Heart left ventricle (tissue), 16 donors: ENCODE measurements at regions not wholly inside any gene's neighbourhood (a gene's known extent, or its start where the extent isn't known, plus 50 kb on each side); places are given as distances from the start of the nearest gene placed in this dataset.

ENCODE experiments used
- ATAC-seq, 4 donors: fragments of 200-7000 bp; cut with Tn5 transposase; one replicate each; pipeline ENCODE4 v1.9.1; 2020 to 2022; ENCODE audit warnings: moderate library complexity in 4 of 4, mild to moderate bottlenecking in 3 of 4, moderate number of reproducible peaks in 1 of 4
- DNase-seq, 5 donors: peaks; one replicate each; pipeline ENCODE4 v3.0.0-alpha.2; 2020
- H3K27ac ChIP-seq, 12 donors: fragments of 200-600 bp; sonication (generic) in 4 of 12; one replicate each; pipeline versions ENCODE4 v1.5.0 to v1.8.0; 2016 to 2022; ENCODE audit warnings: mild to moderate bottlenecking in 2 of 12
- H3K27me3 ChIP-seq, 9 donors: fragments of 200-600 bp; sonication (generic) in 2 of 9; one replicate each; pipeline versions ENCODE4 v1.5.1 to v1.8.0; 2016 to 2022; ENCODE audit warnings: mild to moderate bottlenecking in 3 of 9
- H3K36me3 ChIP-seq, 9 donors: fragments of 200-600 bp; sonication (generic) in 2 of 9; one replicate each; pipeline versions ENCODE4 v1.5.0 to v1.8.0; 2018 to 2022; ENCODE audit warnings: mild to moderate bottlenecking in 2 of 9
- H3K4me1 ChIP-seq, 12 donors: fragments of 200-600 bp; sonication (generic) in 4 of 12; one replicate each; pipeline versions ENCODE4 v1.5.0 to v1.8.0; 2016 to 2022; ENCODE audit warnings: mild to moderate bottlenecking in 3 of 12
- H3K4me3 ChIP-seq, 12 donors: fragments of 200-600 bp; sonication (generic) in 4 of 12; one replicate each; pipeline versions ENCODE4 v1.5.0 to v1.8.0; 2017 to 2022; ENCODE audit warnings: mild to moderate bottlenecking in 9 of 12, moderate library complexity in 4 of 12
- H3K9me3 ChIP-seq, 12 donors: fragments of 200-600 bp; sonication (generic) in 4 of 12; one replicate each; pipeline versions ENCODE4 v1.5.0 to v1.8.0; 2016 to 2022; ENCODE audit warnings: mild to moderate bottlenecking in 1 of 12
- CTCF ChIP-seq, 12 donors: fragments of 200-600 bp; sonication (generic) in 4 of 12; IDR thresholded peaks; one replicate each; pipeline versions ENCODE4 v1.5.0 to v1.8.0; 2018 to 2022; ENCODE audit warnings: antibody characterized with exemption in 12 of 12, mild to moderate bottlenecking in 5 of 12
- POLR2A ChIP-seq, 2 donors: fragments of 450-650 bp; IDR thresholded peaks; one replicate each; pipeline ENCODE4 v1.6.1; 2017; ENCODE audit warnings: antibody characterized with exemption in 2 of 2, mild to moderate bottlenecking in 2 of 2, moderate library complexity in 2 of 2
- WGBS, 4 donors: extraction: QIAGEN DNeasy Blood & Tissue Kit in 2 of 4; methylation state at CpG; one replicate each; pipeline versions ENCODE4 v1.1.5 to v1.1.7; 2013 to 2018; 5-methylcytosine and 5-hydroxymethylcytosine counted together
- intact Hi-C, 10 donors: fragments of 100-400 bp; cut with DNase I; formaldehyde crosslinking; loops; one replicate each; pipeline versions ENCODE4 v1.11.1 to v1.14.2; 2022
- donor health status: ischemic (EF 13 %, LVEDD 7.1; RV severe dilation, severe dysfunction).
- donor health status: healthy with polysubstance abuse.
- donor health status: DM: no; HTN: yes; CAD: no.
- donor health status: DM: no; HTN: no; CAD: no.
- donor health status: ischemic (EF 25% LVEDD 6.9; RV normal size, moderate dysfunction).
- donor health status: ischemic (EF 25% LVEDD 5.7; RV mildly dilated, moderate dysfunction).
- donor health status: healthy.
- donor health status: DM: yes; HTN: yes; CAD: no.
- donor health status: ischemic (EF 35%, LVEDD 5.7; RV mildly dilated, moderate dysfunction).
- donor health status: nonischemic (EF 11% LVEDD 7.7; RV severe dilation, severe dysfunction).
- donor health status: DM: yes; HTN: yes; CAD: no.
- donor health status: PGD.
- donor health status: ischemic (EF 29% LVEDD 5.4; RV normal size, mild dysfunction).
- donor health status: nonischemic (EF 23%, LVEDD 6.1; RV moderate dilation, normal function).

- peaks cover 0 to 3% (median 0%) of the 10 kb centered on the region in 9 donors for H3K27me3 ChIP-seq
- no peak overlapping the region for H3K4me3 ChIP-seq
- H3K4me1 ChIP-seq, result no peaks in the 10 kb centered on the region
- no peak for DNase-seq
- peaks cover 0 to 4% (median 0%) of the 10 kb centered on the region in 12 donors for H3K9me3 ChIP-seq
- no peaks in the 10 kb centered on the region for H3K36me3 ChIP-seq
- WGBS, 4 donors, result 66 to 79% (median 74%) methylated on average over 3 of the region's 3 CpGs
- TF ChIP-seq POLR2A (IDR thresholded peaks at IDR 0.05) (no peak), CTCF (IDR thresholded peaks at IDR 0.05) (no peak)
- no peak for ATAC-seq
- intact Hi-C loops, result no loop called here
- no peak overlapping the region for H3K27ac ChIP-seq
These were observed 1100.4 kb upstream of the SLC39A10 start for GRCh38 chr2:194556629-194557028.

DNA sequence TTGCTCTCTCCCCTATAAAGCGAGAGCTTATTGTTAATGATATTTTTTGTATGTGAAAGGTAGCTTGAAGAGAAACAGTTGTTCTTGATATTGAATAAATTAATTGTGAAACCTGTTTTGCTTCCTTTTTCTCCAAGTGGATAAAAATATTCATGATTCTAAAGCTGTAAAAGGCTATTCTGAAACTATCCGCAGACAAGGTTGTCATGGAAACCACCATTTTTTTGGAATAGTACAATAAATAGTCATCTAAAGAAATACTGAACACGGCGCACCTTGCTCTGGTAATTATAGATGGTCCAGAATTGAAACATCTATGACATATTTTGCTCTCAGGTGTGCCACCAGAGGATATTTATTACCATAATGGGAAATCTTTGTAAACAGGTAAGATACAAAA, 1103.0 kb upstream of the SLC39A10 start:
- H3K4me1 ChIP-seq, result no peaks in the 10 kb centered on the region
- 84 to 93% (median 88%) methylated on average over 4 of the region's 4 CpGs for WGBS, 4 donors
- intact Hi-C loops, result no loop called here
- no peak for DNase-seq
- no peak overlapping the region for H3K4me3 ChIP-seq
- H3K27me3 ChIP-seq, result peaks cover 0 to 3% (median 0%) of the 10 kb centered on the region in 9 donors
- no peaks in the 10 kb centered on the region for H3K9me3 ChIP-seq
- no peak for ATAC-seq
- H3K36me3 ChIP-seq, result no peaks in the 10 kb centered on the region
- no peak overlapping the region for H3K27ac ChIP-seq
- TF ChIP-seq CTCF (IDR thresholded peaks at IDR 0.05), result no peak
- no peak for TF ChIP-seq POLR2A (IDR thresholded peaks at IDR 0.05)

- no peak for ATAC-seq
- H3K9me3 ChIP-seq, result no peaks in the 10 kb centered on the region
- TF ChIP-seq CTCF (IDR thresholded peaks at IDR 0.05) (no peak), POLR2A (IDR thresholded peaks at IDR 0.05) (no peak)
- H3K27ac ChIP-seq, result no peak overlapping the region
- DNase-seq, result no peak
- no peaks in the 10 kb centered on the region for H3K27me3 ChIP-seq
- intact Hi-C loops, result no loop called here
- 73 to 85% (median 82%) methylated on average over 1 of the region's 1 CpG for WGBS, 4 donors
- H3K36me3 ChIP-seq, result no peaks in the 10 kb centered on the region
- H3K4me3 ChIP-seq, result no peak overlapping the region
- H3K4me1 ChIP-seq, result no peaks in the 10 kb centered on the region
These were observed 1106.3 kb upstream of the SLC39A10 start for GRCh38 chr2:194550702-194551101.

- no peaks in the 10 kb centered on the region for H3K4me1 ChIP-seq
- no peaks in the 10 kb centered on the region for H3K36me3 ChIP-seq
- H3K27ac ChIP-seq, result no peak overlapping the region
- H3K9me3 ChIP-seq, result no peaks in the 10 kb centered on the region
- WGBS, 4 donors, result 61 to 70% (median 67%) methylated on average over 2 of the region's 2 CpGs
- H3K4me3 ChIP-seq, result no peak overlapping the region
- DNase-seq (no peak), ATAC-seq (no peak)
- no peak for TF ChIP-seq POLR2A (IDR thresholded peaks at IDR 0.05)
- no peak for TF ChIP-seq CTCF (IDR thresholded peaks at IDR 0.05)
- H3K27me3 ChIP-seq, result no peaks in the 10 kb centered on the region
- intact Hi-C loops, result no loop called here
These were observed 1107.6 kb upstream of the SLC39A10 start for GRCh38 chr2:194549387-194549786.
